ENCODE measurements at regions not wholly inside any gene's neighbourhood (a gene's known extent, or its start where the extent isn't known, plus 50 kb on each side); places are given as distances from the start of the nearest gene placed in this dataset.
A peak's percentile ranks its signal among the peaks of the same experiment; 100 is the strongest.

GRCh38 chr1:9434247-9435152, 104.8 kb upstream of the SLC25A33 start (continued):
- TF ChIP-seq ZNF362 (CRISPR knock-in tag; IDR thresholded peaks at IDR 0.05; ENCODE audit: borderline replicate concordance) = no peak
- TF ChIP-seq PLRG1 (conservative IDR thresholded peaks at IDR 0.05) = no peak
- no peak for TF ChIP-seq NONO (IDR thresholded peaks at IDR 0.05)
- TF ChIP-seq NONO (CRISPR knock-in tag; conservative IDR thresholded peaks at IDR 0.05) = peak; percentile 16; the same call in 1 of the 2 replicates
- no peak; the same call in 1 of the 2 replicates for TF ChIP-seq ZNF33A (CRISPR knock-in tag; IDR thresholded peaks at IDR 0.05; ENCODE audit: borderline replicate concordance)
- TF ChIP-seq ZBTB4 (CRISPR knock-in tag; IDR thresholded peaks at IDR 0.05; ENCODE audit: borderline replicate concordance) = 0 out of 2 replicates have a peak, but pooled peaks have one; percentile 12
- TF ChIP-seq RXRA (CRISPR knock-in tag; IDR thresholded peaks at IDR 0.05) = 0 out of 2 replicates have a peak, but pooled peaks have one; percentile 19
- no peak for TF ChIP-seq PPARG (CRISPR knock-in tag; conservative IDR thresholded peaks at IDR 0.05)
- no peak for TF ChIP-seq ZFP41 (CRISPR knock-in tag; IDR thresholded peaks at IDR 0.05; ENCODE audit: borderline replicate concordance)
- no peak for TF ChIP-seq ZUFSP (CRISPR knock-in tag; IDR thresholded peaks at IDR 0.05; ENCODE audit: borderline replicate concordance)
- TF ChIP-seq ZNF646 (CRISPR knock-in tag; IDR thresholded peaks at IDR 0.05) = no peak
- TF ChIP-seq REXO4 (CRISPR knock-in tag; IDR thresholded peaks at IDR 0.05; ENCODE audit: borderline replicate concordance) = no peak
- TF ChIP-seq RAD51 (IDR thresholded peaks at IDR 0.05; ENCODE audit: borderline replicate concordance) = no peak
- TF ChIP-seq PCBP2 (optimal IDR thresholded peaks at IDR 0.05; ENCODE audit: low read depth, low read length, poor library complexity, severe bottlenecking) = no peak
- no peak for TF ChIP-seq SMC3 (IDR thresholded peaks at IDR 0.05; ENCODE audit: low read length)
- TF ChIP-seq PHB2 (IDR thresholded peaks at IDR 0.05; ENCODE audit: partially characterized antibody) = no peak
